GM18951 (cell line): ENCODE measurements at regions not wholly inside any gene's neighbourhood (a gene's known extent, or its start where the extent isn't known, plus 50 kb on each side); places are given as distances from the start of the nearest gene placed in this dataset.
"Not testable (repeated sequence)": the region's sequence is repeated elsewhere in the genome, so short reads cannot be mapped to it uniquely, and the experiment has no call there.

Experiments
- POLR2A ChIP-seq: IDR thresholded peaks from 4 replicates; pipeline ENCODE4 v1.6.1; 2011; ENCODE audit warnings: mild to moderate bottlenecking; ENCODE audit not compliant: insufficient read length, insufficient read depth; ENCODE audit errors: extremely low read depth
- in situ Hi-C: fragments of 300-500 bp; cut with MboI; formaldehyde crosslinking; loops from one replicate; pipeline ENCODE4 v1.12.0; 2022; ENCODE audit warnings: low sequenced_read_pairs, mixed read lengths, inconsistent platforms; ENCODE audit not compliant: unreplicated experiment

DNA sequence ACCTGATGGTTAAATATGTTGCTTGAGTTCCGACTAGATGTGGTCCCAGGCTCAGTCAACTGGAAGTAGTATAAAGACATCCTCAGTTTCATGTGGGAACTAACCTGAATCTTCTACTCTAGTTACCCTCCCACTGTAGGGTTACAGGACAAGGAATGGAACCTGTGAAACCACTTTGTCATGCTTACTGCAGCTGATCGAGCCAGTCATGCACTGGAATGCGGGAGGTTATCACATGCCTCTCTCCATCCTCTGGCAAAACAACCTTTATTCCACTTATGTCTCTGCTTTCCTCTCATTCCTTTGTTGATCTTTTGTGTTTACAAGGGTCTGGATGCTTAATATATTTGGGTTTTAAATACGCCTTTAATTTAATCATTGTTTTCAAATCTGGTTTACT lies 111.9 kb upstream of the DDHD1 start:
- no peak for TF ChIP-seq POLR2A
- in situ Hi-C loops, result no loop called here

DNA sequence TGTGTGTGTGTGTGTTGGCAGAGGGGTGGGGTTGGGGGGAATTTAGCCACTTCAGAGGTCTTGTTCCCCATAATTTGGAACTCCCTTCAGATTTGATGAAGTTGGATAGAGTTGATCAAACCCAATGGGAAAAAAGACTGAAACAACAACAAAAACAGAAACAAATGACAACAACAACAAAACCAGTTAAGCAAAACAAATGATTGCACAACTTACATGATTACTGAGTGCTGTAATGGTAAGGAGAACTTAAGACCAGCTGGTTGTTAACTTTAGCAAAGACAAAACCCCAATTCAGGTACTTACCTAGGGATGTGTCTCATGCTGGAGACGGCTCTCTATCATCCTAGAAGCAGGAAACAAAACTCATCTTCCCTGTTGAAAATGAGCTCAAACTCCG lies 107.8 kb upstream of the DDHD1 start:
- in situ Hi-C loops, result no loop called here
- no peak for TF ChIP-seq POLR2A

DNA sequence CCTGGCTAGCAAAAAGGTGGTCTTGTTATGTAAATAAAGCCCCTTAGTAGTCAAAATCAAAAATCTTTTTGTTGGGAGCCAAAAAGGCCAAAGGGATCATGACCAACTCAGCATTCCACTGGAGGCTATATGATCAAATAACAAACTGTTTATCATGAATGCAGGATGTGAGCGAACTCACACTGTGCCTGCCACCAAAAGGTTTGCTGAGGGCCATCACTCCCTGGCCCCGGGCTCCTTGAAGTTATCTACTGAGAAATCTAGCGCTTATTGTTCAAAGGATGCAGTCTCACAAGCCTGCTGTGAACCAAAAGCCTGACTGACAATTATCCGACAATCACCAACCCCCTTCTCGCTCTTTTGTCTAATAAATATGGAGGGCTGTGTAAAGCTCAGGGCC lies 107.2 kb upstream of the DDHD1 start:
- in situ Hi-C loops, result no loop called here
- no peak for TF ChIP-seq POLR2A

DNA sequence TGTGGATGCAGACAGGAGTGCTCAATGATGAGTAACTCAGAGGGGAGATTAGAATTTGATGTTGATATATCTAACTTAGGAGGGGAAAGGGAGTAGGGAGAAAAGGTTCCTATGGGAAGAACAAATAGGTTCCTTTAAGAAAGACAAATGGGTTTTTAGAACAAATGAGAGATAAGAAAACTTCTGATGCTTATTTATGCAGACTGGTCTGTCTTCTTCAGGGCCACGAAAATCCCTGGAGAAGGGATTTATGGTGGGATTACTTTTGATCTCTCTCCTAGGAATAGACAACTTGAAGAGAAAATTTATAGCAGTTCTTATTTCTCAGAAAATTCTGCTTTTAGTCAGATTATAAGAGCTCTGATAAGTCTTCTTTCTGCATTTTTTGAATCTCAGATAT lies 99.0 kb upstream of the DDHD1 start:
- TF ChIP-seq POLR2A, result no peak
- in situ Hi-C loops, result no loop called here

DNA sequence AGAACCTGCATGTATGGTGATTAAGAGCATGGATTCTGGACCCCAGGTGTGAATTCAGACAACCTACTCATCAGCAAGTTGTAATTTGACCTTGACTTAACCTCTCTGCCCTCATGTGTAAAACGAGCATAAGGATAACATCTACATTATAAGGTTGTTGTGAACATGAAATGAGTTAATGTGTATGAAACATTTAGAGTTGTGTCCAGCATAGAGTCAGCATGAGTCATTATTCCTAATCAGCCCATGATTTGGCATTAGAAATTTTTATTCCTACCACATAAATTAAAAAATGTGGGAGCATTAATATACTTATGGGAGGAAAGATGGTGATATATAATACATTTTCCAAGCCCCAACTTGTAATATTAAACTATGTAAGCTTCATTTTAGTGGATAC lies 95.9 kb upstream of the DDHD1 start:
- in situ Hi-C loops, result no loop called here
- no peak for TF ChIP-seq POLR2A

DNA sequence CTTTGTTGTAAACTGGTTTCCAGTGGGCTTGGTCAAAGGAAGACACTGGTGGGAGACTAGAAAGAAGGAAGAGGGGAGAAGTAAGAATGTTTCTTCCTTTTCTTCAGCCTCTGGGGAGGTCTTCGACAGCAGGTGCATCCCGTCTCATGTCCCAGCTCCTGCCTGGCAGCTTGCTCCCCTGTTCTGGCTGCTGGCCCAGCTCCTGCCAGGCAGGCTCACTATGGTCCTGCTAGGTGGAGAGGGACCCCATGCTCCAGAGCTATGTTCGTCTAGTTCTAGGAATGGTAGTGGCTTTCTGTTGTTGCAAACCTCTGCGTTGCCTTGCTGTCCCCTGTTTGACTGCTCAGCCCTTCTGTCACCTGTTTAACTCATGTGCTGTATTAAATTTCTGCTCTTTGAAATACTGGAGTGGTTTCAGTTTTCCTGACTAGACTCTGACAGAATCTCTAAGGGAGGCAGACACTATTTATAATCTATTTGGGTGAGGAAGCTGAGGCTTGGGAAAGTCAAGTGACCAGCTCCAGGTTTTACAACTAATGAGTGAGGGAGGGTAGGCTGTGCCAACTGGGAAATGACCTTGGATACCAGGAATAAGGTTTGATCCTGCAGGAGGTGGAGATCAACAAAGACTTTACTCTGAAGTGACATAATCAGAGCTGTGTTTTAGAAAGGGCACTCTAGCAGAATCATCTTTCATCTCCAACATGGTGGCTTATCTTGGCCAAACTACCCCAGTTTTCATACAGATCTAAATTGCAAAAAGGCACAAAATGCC lies 94.7 kb upstream of the DDHD1 start:
- TF ChIP-seq POLR2A, result no peak
- in situ Hi-C loops, result no loop called here

DNA sequence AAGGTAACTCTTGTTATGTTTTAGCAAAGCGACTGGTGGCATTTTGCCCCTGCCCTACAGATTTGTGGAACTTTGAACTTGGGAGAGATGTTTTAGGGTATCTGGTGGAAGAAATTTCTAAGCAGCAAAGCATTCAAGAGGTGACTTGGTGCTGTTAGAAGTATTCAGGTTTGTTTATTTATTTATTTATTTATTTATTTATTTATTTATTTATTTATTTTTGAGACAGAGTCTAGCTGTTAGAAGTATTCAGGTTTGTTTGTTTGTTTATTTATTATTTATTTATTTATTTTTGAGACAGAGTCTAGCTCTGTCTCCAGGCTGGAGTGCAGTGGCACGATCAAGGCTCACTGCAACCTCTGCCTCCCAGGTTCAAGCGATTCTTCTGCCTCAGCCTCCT lies 89.8 kb upstream of the DDHD1 start:
- in situ Hi-C loops, result not testable (repeated sequence)

DNA sequence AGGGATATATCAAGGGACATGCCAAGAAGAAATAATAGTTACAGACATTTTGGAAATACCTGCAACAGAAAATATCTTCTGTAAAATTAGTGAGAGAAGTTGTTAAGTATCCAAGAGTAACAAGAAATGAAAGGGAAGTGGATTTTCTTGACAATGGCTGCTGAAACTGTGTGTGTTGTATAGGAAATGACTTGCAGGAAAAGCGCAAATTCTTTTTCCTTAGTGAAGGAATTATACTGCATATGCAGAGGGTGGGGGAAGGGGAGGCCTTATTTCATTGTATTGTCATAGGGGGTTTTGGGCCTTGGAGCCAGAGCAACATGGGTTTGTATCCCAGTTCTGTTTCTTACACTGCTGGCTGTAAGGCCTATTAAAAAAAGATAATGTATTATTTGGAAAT lies 84.4 kb upstream of the DDHD1 start:
- TF ChIP-seq POLR2A, result no peak
- in situ Hi-C loops, result no loop called here

DNA sequence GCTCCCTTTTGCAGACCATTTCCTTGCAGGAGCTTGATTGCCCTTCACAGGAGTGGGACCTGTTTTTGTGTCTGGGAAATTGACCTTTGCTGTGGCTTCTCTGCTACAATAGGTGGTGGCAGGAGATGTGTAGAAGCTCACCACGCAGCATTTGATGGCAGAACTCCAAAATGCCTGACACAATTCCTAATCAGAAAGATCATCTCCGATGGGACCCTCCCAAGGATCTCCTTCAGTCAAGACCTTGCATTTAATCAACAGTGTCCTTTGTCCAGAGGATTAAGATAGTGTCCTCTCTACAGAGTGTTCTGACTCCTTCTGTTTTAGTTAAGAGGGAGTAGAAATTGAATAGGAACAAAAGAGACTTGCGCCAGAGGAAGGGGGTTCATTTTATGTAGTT lies 83.6 kb upstream of the DDHD1 start:
- no peak for TF ChIP-seq POLR2A
- in situ Hi-C loops, result no loop called here

DNA sequence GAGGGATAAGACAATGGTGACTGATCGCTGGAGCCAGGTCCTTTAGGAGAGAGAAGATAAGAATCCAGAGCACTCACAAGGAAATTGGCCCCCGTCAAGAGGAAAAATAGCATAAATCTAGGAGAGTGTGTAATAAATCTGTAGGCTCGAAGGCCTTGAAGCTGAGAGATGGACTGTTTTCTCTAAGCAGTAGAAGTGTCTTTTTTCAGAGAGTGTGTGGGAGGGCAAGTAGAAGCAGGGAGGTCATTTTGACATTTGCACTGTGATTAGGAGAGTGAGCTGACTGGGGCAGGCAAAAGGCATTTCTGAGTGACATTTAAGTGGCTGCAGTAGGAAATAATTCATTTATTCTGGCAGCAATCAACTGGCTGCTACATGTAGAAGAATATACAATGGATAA lies 78.0 kb upstream of the DDHD1 start:
- no peak for TF ChIP-seq POLR2A
- in situ Hi-C loops, result no loop called here

DNA sequence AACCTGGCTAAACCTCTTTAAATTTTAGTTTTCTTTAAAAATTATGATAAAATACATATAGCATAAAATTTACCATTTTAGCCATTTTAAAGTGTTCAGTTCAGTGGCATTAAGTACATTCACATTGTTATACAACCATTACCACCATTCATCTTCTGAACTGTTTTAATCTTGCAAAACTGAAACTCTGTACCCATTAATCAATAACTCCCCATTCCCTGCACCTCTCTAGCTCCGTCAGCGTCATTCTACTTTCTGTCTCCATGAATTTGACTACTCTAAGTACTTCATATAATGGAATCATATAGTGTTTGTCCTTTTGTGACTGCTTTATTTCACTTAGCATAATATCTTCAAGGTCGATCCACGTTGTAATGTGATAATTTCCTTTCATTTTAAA lies 75.8 kb upstream of the DDHD1 start:
- in situ Hi-C loops, result no loop called here
- no peak for TF ChIP-seq POLR2A

DNA sequence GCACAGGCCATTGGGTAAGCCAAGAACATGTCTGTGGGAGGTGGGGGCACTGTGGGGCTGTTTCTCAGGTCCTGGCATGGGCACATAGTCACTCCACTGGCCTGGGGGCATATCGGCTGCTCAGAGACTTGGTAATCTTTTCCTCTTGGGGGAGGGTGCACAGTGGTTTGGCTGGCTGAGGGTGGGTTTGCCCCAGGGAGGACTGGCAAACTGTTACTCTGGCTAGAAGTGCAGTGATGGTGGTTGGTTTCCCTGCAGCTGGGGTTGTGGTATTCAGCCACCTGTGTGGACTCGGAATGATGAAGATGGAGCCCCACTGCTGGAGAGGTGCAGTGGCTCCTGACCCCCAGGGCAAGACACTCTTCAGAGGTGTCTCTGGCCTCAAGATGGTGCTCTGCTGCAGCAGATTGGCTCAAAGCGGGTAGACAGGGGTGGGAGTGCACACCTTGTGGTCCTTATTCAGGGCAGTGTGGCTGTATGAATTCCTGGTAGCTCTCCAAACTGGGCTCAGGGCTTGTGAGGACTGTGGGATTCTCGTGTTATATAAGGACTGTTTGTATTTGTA lies 74.1 kb upstream of the DDHD1 start:
- in situ Hi-C loops, result no loop called here
- TF ChIP-seq POLR2A, result no peak

DNA sequence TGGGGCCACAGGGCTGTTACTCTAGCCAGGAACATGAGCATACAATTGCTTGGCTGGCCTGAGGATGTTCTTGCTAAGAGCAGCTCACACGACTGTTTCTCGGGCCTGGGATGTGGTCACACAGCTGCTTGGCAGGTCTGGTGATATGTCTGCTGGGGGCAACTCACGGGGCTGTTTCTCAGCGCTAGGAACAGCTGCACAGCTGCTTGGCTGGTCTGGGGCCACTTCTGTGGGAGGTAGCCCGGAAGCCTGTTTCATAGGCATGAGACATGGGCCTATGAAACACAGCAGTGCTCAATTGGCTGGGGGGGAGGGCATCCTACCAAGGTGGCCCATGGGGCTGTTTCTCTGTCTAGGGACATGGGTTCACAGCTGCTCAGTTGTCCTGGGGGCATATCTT lies 73.4 kb upstream of the DDHD1 start:
- TF ChIP-seq POLR2A, result no peak
- in situ Hi-C loops, result no loop called here

DNA sequence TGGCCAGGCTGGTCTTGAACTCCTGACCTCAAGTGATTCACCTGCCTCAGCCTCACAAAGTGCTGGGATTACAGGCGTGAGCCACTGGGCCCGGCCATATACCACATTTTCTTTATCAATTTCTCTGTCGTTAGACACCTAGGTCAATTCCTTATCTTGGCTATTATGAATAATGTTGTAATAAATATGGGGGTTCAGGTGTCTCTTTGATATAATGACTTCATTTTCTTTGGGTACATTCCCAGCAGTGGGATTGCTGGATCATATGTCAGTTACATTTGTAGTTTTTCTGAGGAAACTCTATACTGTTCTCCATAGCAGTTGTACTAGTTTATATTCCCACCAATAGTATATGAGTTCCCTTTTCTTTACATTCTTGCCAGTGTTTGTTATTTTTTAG lies 67.8 kb upstream of the DDHD1 start:
- no peak for TF ChIP-seq POLR2A
- in situ Hi-C loops, result no loop called here

DNA sequence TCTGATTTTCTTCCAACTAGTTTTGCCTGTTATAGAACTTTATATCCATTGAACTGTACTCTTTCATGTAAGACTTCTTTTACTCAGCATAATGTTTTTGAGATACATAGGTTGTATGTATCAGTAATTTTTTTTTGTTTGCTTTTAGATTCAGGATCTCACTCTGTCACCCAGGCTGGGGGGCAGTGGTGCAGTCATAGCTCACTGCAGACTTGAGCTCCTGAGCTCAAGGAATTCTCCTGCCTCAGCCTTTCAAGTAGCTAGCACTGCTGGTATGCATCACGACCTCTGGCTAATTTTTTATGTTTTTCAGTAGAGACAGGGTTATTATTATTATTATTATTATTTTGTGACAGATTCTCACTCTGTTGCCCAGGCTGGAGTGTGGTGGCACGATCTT lies 65.0 kb upstream of the DDHD1 start:
- TF ChIP-seq POLR2A, result no peak
- in situ Hi-C loops, result no loop called here
